Fibroblast of peridontal ligament (primary cell): ENCODE measurements at regions not wholly inside any gene's neighbourhood (a gene's known extent, or its start where the extent isn't known, plus 50 kb on each side); places are given as distances from the start of the nearest gene placed in this dataset.
"Not testable (repeated sequence)": the region's sequence is repeated elsewhere in the genome, so short reads cannot be mapped to it uniquely, and the experiment has no call there.

Experiments used
- DNase-seq: peaks from one replicate; pipeline ENCODE4 v3.0.0-alpha.2; 2010; ENCODE audit errors: extremely low read depth

DNA sequence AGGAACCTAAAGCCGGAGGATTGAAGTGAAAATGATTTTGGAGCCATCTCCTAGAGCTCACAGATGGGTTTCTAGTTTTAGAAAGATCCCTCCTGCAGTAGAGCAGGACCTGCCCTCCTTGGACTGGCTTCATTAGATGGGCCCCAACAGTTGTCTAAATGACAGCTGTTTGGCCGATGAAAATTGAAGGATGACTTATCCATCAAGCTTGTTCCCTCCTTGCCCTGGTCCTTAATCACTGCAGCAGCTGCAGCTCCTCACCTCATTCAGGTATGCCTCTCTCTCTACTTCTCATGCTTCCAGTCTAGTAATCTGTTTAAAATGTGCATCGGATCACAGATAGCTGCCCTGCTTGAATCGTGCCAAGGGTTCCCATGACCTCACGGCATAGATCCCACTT, 677.6 kb downstream of the BCL11A start:
- no peak for DNase-seq

DNA sequence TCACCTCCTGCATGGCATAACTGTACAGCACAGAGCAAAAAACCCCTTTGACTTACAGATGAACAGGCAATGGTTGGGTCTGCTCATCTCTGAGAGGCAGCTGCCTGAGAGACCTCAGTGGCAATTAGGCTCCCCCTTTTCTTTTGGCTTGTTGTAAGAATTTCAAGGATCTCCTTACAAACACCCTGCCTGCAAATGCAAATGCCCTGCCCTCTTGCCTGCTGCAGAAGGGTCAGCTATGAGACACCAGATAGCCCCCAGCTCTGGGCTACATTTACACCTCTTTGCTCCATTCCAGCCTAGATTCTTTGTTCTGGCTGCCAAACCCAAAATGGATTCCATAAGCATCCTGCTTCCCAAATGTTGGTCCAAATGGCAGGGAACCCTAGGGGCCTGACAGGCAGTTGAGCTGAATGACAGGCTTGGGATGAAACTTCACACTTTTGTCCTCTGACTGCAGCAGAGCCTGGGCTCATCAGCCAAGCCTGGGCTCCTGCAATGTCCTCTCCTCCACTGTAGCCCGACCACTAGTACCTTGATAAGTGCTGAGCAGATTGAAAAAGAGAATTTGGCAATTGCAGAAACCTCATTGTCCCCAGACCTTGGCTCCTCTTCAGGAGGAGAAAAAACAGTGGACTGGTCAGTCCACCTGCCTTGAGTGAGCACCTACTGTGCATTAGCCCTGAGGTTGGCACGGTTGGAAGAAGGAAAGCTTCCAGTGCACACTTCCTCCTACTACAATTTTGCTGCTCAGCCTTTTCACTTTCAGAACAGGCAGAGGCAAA, 678.3 kb downstream of the BCL11A start:
- no peak for DNase-seq

DNA sequence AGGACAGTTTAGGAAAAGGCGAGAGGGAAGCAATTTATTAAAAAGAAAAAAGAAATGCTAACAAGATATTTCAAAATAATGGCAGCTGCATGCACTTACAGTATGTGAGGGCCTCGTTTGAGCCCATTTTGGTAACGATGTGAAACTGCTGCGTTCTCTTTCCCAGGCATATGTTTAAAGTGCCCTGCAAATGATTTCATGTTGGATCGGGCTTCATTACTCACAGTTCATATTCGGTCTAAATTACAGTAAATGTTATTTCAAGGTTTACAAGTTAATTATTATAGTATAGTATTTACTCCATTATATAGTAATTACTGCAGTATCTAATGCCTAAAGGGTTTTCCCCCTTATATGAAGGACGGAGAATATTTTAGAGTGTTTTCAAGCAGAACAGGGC, 679.1 kb downstream of the BCL11A start:
- no peak for DNase-seq

DNA sequence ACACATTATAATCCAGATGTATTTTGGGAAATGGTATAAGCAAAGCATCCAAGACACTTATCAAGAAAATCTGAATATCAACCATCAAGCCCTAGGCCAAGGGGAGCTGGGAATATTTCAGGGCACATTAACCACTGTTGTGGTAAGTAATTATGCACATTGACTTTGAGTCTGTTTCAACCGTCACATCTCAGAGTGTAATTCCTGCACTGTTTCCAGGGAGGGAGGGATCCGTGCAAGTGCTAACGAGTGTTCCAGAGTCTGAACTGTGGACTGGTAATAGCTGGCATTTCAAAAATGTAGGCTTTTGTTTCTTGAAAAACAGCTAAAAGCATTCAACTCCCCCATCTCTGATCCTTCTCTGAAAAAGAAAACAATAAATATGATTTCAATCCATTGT, 681.6 kb downstream of the BCL11A start:
- DNase-seq, result no peak

DNA sequence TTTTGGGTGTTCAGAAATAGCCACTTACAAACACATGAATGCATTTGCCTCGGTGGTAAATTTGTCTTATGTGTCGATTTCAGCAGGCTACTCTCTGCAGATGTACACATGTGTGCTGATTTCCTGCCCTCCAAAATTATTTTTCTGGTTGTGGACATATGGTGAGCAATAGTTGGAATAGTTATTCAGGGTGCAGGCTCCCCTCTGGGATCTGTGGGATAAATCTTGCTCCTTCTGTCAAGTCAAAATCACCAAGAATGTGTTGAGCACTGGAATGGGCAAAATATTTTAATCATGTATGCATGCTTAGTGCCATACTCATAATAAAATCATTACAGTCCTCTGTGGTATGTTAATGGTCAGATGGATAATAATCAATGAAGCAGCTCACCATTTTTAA, 684.5 kb downstream of the BCL11A start:
- no peak for DNase-seq

DNA sequence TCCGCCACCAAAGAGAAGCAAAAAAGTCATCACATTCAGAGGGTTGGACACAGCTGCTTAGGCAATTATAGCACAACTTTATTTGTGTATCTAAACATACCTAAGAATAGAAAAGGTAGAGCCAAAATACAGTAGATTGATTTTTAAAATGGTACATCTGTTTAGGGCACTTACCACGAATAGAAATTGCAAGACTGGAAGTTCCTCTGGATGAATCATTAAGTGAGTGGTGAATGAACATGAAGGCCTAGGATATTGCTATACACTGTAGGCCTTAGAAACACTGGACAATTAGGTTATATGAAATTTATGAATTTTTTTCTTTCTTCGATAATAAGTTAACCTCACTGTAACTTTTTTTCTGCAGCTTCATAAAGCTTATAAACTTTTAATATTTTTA, 687.0 kb downstream of the BCL11A start:
- DNase-seq, result no peak

DNA sequence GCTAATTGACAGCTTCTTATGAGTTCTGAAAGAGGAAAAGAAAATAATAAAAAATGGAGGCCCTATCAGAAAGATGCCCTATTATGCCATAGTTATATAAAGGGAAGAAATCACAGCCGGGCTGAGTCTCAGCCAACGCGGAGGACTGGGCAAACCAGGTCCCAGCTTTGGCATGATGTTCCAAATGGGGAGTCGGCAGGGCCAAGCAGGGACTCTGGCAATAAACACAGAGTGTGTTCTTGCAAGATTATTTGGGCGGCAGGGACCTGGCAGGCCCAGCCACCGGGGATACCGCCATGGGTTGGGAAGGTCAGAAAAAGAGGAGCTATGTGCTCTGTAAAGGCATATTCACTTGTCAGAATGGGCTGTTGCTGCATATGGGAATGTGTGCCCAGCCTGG, 694.9 kb downstream of the BCL11A start:
- DNase-seq, result no peak

DNA sequence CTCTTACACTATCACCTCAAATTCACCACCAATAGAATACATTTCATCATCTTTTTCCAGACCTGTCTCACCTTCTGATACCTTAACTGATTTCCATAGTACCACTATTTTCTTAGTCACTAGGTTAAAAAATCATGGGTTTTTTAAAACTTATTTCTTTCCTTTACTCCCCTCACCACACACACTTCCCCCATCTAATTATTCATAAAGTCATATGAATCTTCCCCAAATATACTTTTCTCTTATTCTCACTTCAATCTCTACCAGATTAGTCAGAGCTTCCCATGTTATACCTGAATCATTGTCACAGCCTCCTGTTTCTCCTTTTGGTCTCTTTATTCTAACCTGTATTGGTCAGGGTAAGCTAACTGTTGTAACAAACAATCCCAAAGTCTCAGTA, 696.3 kb downstream of the BCL11A start:
- no peak for DNase-seq

DNA sequence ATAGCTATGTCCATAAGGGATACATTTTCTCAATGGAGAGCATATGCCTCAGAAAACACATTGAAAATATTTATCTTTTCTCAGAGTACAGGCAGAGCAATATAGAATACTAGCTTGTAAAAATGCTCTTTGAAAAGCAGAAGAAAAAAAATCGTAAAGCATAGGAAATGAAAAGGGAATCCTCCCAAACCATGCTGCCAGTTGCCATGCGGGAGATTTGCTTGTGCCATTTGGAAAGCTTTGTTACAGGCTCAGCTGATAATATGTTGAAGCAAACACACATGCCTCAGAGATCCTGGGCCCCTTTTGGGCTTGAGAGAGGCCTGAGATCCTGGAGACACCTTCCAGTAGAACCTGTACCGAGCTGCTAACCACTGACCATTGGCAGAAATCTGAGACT, 697.1 kb downstream of the BCL11A start:
- no peak for DNase-seq

DNA sequence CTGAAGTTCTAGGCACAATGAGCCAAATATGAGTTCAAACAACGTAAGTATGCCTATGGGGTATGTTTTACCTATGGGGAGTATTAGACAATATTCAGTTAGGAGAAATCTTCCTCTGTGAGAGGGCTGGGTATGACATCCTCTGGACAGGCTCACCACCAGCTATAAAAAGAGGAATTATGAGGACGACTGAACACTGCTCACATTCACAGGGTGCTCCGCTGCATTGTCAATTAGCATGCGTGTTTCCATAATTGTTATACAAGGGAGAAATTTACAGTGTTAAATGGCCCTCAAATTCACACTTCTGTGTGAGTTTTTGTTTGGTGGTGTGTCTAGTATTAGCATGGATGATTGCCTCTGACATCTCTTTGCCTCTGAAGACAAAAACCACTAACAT, 700.4 kb downstream of the BCL11A start:
- no peak for DNase-seq

DNA sequence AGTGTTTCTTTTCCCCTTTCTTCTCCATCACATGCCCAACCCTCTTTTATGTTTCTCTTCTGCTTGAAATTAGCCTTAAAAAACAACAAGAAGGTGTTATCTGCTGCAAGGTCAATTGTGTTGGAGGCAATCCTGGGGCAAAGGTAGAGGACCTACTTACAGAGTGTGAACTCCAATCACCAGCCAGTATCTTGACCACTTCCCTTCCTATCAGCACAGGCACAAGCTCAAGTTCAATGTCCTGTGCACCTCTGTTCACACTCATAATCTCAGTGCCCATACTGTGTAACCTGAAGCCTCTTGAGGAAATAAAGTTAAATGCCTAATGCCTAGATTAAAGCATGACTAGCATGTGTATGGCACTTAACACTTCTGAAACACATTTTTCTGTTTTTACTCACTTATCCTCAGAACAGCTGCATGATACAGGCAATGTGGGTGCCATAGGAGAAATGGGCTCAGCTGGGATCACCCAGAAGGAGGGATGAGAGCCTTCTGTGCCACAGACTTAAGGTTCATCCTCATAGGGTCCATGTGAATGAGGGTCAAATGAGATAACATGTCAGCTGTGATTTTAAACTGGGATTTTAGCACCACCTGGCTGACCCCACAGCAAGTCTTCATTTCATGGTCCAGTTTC, 701.5 kb downstream of the BCL11A start:
- DNase-seq, result no peak

DNA sequence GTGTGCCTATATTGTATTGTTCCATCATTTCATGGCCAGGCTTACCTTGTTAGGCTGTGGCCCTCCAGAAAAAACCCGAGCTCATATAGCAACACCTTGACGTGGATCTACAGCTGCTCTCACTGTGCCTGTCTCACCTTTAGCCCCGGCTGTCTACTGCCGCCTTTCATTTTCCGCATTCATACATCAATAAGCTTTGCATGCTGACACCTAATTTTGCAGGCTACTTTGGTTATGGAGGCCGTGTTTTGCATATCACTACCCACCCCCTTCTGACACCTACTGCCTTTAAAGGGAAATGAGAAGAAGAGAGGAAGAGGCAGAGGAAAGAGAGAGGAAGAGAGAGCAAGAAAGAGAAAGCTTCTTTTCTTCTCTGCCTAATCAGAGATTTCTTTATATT, 702.9 kb downstream of the BCL11A start:
- DNase-seq, result no peak

DNA sequence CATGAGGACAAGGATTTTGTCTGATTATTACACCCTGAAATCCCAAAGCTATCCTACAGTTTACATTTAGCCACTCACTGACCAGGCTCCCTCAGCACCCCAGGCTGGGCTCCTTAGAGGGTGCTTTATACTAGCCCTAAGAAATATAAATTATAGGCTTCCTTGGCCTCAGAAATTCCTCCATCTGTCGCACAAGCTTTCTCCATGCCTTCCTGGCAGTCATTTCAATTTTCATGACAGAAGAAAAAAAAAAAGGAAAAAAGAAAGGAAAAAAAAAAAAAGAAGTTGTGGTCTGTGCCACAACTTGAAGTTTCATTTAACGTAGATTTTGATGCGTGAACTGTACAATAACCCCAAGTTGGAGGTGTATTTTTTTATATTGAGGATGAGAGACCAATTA, 719.5 kb downstream of the BCL11A start:
- DNase-seq, result no peak

DNA sequence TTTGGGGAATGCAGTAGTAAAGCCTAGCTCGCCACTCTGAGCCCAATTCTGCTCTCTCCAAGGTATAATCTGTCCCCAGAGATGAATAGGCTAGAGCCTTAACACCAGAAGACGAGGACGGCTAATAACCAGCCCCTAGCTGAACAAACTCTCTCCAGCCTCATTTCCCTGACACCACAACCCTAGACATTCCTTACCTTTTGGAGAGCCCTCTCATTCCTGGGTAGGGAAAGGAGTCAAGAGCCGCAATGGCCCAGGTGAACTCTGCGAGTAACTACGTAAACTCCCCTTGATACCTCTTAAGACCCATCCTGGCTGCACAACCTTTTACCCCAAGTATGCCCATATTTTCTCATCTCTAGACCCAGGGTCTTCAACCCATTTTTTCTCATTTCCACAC, 722.9 kb downstream of the BCL11A start:
- no peak for DNase-seq

DNA sequence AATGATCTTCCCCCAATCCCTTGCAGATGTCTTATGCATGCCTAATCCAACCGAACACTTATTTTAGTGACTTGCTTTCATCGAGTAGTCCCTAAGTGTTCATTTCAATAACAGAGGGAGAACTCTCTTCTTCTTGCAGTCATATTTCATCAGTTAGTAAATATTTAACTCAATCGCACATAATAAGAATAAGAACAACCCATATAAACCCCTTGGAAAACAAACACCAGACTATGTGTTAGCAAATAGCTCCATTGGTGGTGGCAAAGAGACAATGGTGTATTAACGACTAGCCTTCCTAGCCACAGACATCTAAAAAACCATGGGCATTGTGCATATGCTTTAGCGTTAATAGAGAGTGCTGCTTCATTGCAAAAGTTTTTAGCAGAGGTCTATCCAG, 725.8 kb downstream of the BCL11A start:
- DNase-seq, result no peak

DNA sequence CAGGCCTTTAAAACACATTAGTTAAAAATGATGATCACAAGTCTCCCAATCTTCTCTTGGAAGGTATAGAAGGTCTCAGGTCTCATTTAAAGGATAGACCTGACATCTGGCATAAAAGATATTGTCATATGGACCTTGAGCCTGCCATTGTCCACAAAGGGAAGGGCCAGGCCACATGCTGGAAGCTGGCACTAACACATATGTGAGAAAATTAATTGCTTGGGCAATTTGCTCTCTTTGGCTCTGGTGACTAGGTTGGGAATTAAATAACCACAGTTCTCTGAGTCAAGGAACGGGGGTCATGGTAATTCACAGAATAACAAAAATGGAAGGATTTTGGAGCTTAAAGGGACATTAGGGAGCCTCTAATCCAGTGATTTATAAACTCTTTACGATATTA, 727.3 kb downstream of the BCL11A start:
- DNase-seq, result no peak

DNA sequence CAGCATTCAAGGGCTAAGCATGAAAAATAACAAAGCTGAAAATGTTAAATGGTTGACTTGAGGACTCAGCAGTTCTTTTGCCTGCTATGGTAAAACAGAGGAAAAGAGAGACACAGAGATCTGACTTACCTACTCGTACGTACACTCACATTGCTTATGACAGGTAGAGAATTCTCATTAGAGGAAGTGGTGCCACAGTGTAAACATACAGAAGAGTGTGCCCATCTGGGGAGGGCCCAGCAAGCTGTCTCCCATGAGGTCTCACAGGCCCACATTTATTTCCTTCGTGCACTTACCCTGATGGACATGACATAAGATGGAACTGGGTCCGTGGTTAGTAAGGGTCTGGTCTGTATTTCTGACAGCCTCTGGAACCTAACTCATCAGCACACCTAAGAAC, 729.1 kb downstream of the BCL11A start:
- DNase-seq, result no peak

DNA sequence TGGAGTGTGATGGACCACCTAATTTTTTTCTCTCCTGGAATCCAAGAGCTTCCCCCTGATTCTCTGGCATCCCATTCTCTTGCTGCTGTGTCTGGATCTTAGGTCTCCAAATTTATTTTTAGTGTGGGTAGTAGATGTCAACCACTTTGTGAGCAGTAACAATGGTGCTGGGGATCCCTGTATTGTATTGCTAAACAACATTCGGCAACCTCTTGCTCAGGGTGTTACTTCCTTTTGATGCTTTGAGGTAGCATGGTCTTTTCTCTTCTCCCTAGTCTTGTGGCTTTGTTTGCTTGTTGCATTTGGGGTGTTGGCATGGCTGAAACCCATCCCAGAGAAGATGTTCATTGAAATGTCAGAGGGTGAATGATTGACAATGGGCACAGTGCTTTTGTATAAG, 737.4 kb downstream of the BCL11A start:
- no peak for DNase-seq

DNA sequence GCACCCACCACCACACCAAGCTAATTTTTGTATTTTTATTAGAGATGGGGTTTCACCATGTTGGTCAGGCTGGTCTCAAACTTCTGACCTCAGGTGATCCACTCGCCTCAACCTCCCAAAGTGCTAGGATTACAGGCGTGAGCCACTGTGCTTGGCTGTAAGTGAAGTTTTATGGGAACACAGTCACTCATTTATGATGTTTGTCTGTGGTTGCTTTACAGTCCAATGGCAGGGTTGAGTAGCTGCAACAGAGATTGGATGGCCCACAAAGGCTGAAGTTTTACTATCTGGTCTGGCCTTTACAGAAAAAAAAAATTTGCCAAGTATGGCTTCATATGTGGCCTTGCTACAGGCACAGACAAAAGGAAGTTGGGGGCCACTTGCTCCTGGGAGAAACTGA, 743.2 kb downstream of the BCL11A start:
- not testable (repeated sequence) for DNase-seq

DNA sequence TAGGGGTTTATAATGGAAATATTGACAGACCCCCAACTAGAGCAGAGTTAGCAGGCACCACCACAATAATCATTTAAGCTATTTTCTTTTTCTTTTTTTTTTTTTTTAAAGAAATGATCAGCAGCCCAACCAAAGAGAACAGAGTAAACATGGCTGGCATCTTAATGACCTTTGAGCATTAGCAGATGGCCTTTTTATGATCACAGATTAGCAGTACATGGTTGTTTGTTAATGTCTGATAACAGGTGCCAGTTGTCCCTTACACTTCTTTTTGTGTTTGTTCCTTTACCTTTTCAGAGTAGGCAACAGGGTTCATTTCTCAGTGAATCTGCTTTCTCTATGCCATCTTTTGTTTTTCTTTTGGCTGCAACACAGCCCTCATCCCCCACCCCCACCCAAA, 747.0 kb downstream of the BCL11A start:
- DNase-seq, result no peak

DNA sequence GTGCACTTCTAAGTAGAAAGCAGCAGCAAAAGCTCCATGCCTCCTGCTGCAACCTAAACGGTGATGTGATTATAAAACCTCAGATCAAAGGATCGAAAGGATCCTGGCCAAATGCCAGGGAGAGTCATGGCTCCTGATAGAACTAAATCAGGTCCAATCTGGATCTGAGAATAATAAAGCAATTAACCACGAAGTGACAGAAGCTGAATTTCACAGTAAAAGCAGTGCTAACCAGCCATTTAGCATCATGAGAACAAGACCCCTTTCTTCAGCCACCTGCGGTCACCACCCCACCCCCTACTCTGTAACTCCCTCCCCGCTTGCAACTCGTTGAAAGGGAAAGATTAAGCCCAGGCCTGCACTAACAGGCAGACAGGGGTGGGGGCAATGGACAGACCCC, 748.7 kb downstream of the BCL11A start:
- DNase-seq, result no peak

DNA sequence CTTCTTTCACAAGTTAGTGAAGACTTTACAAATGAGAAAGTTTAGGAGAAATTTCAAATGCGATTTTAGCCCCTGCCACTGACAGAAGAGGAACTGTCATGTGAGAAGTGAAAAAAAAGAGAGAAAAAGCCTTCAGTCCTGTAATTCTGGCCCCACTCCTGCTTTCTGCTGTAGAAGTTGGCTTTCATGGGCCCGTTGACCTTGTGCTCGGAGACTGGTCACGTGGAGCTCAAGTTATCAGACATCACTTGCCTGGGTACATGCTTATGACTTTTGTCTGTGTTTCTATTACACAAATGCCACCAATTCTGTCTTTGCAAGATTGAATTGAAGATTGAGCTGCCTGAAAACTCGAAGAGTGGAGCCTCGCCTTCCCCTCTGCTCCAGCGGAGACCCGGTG, 749.9 kb downstream of the BCL11A start:
- no peak for DNase-seq

DNA sequence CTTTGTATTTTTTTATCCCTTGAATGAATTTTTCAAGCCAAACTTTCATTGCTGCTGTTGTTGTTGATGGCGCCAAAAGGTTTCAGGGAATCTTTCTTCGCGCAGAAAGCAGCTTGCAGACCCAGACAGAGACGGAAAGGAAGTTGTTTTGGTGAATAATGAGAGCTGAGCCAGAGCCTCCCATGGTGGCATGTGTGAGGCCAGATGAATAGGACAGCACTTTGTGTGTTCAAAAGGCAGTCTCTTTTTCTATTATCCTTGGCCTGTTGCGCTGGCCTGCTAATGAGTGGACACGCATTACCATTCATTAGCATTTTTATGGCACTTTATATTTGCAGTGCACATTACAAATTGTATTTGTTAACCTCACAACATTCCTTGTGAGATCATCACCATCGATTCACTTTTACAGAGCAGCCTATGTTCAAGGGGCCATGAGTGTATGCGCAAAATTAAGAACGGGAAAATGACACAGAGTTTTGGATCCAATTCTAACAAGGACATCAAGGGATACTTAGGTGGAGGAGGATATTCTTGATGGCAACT, 754.7 kb downstream of the BCL11A start:
- no peak for DNase-seq
